Peyer's patch (tissue), 4 donors: ENCODE measurements at regions not wholly inside any gene's neighbourhood (a gene's known extent, or its start where the extent isn't known, plus 50 kb on each side); places are given as distances from the start of the nearest gene placed in this dataset.

Source experiments
- DNase-seq, 3 donors: peaks; one replicate each; pipeline ENCODE4 v3.0.0-alpha.2; 2017 to 2019
- H3K27ac ChIP-seq, 4 donors: fragments of 200-600 bp; sonication (generic); one replicate each; pipeline ENCODE4 v1.5.1; 2016 to 2019
- H3K27me3 ChIP-seq, 2 donors: fragments of 200-600 bp; sonication (generic); one replicate each; pipeline ENCODE4 v1.5.1; 2019
- H3K36me3 ChIP-seq, 3 donors: fragments of 200-600 bp; sonication (generic); one replicate each; pipeline ENCODE4 v1.5.1; 2016 to 2019
- H3K4me1 ChIP-seq, 4 donors: fragments of 200-600 bp; sonication (generic); one replicate each; pipeline ENCODE4 v1.5.1; 2016 to 2019
- H3K4me3 ChIP-seq, 4 donors: fragments of 200-600 bp; sonication (generic); 1 replicate in 3 of 4; 2 replicates in 1 of 4; pipeline ENCODE4 v1.5.1; 2016 to 2019; ENCODE audit warnings: mild to moderate bottlenecking in 1 of 4
- H3K9me3 ChIP-seq, 4 donors: fragments of 200-600 bp; sonication (generic); one replicate each; pipeline ENCODE4 v1.5.1; 2016 to 2019; ENCODE audit warnings: mild to moderate bottlenecking in 1 of 4
- CTCF ChIP-seq, 6 experiments: fragments of 450-650 bp in 4 of 6; fragments of 200-600 bp in 2 of 6; sonication (generic) in 1 of 6; IDR thresholded peaks; one replicate each; pipeline ENCODE4 v1.5.1; 2017 to 2019; ENCODE audit warnings: antibody characterized with exemption in 6 of 6, mild to moderate bottlenecking in 3 of 6, moderate library complexity in 1 of 6
- POLR2A ChIP-seq, 2 donors: fragments of 450-650 bp; IDR thresholded peaks; one replicate each; pipeline ENCODE4 v1.5.1; 2017; ENCODE audit warnings: antibody characterized with exemption in 2 of 2, mild to moderate bottlenecking in 2 of 2, moderate library complexity in 2 of 2

GRCh38 chr17:63277629-63278028, 168.5 kb downstream of the CYB561 start:
- Histone ChIP-seq H3K36me3 (no peaks in the 10 kb centered on the region), H3K27ac (no peak overlapping the region), H3K4me1 (no peaks in the 10 kb centered on the region), H3K4me3 (no peak overlapping the region), H3K9me3 (no peaks in the 10 kb centered on the region), H3K27me3 (no peaks in the 10 kb centered on the region)
- no peak for DNase-seq
- no peak for TF ChIP-seq CTCF (IDR thresholded peaks at IDR 0.05)
- TF ChIP-seq POLR2A (IDR thresholded peaks at IDR 0.05), result no peak

- TF ChIP-seq POLR2A (IDR thresholded peaks at IDR 0.05) (no peak), CTCF (IDR thresholded peaks at IDR 0.05) (no peak)
- no peak for DNase-seq
Observed at GRCh38 chr17:63278728-63279442, 167.2 kb downstream of the CYB561 start.

GRCh38 chr17:63279498-63280230, 166.4 kb downstream of the CYB561 start:
- Histone ChIP-seq H3K27ac (no peak overlapping the region), H3K27me3 (no peaks in the 10 kb centered on the region), H3K9me3 (no peaks in the 10 kb centered on the region), H3K4me1 (no peaks in the 10 kb centered on the region), H3K36me3 (no peaks in the 10 kb centered on the region), H3K4me3 (no peak overlapping the region)
- DNase-seq, result no peak
- TF ChIP-seq CTCF (IDR thresholded peaks at IDR 0.05), result no peak
- TF ChIP-seq POLR2A (IDR thresholded peaks at IDR 0.05), result no peak

More at GRCh38 chr17:63278728-63279442, 167.2 kb downstream of the CYB561 start:
- no peaks in the 10 kb centered on the region for H3K9me3 ChIP-seq
- H3K27me3 ChIP-seq, result no peaks in the 10 kb centered on the region
- no peaks in the 10 kb centered on the region for H3K4me1 ChIP-seq
- H3K36me3 ChIP-seq, result no peaks in the 10 kb centered on the region
- no peak overlapping the region for H3K27ac ChIP-seq
- no peak overlapping the region for H3K4me3 ChIP-seq

GRCh38 chr17:63282455-63282854, 163.7 kb downstream of the CYB561 start:
- H3K27me3 ChIP-seq, result no peaks in the 10 kb centered on the region
- no peak overlapping the region for H3K27ac ChIP-seq
- DNase-seq, result no peak
- H3K4me3 ChIP-seq, result no peak overlapping the region
- H3K4me1 ChIP-seq, result no peaks in the 10 kb centered on the region
- TF ChIP-seq CTCF (IDR thresholded peaks at IDR 0.05) (no peak), POLR2A (IDR thresholded peaks at IDR 0.05) (no peak)
- no peaks in the 10 kb centered on the region for H3K36me3 ChIP-seq
- peaks cover 0 to 12% (median 0%) of the 10 kb centered on the region in 4 donors for H3K9me3 ChIP-seq

- no peaks in the 10 kb centered on the region for H3K36me3 ChIP-seq
- no peak overlapping the region for H3K27ac ChIP-seq
- TF ChIP-seq POLR2A (IDR thresholded peaks at IDR 0.05), result no peak
- TF ChIP-seq CTCF (IDR thresholded peaks at IDR 0.05), result no peak
- peaks cover 0 to 12% (median 0%) of the 10 kb centered on the region in 4 donors for H3K9me3 ChIP-seq
- H3K27me3 ChIP-seq, result no peaks in the 10 kb centered on the region
- H3K4me3 ChIP-seq, result no peak overlapping the region
- no peak for DNase-seq
- H3K4me1 ChIP-seq, result no peaks in the 10 kb centered on the region
Observed at GRCh38 chr17:63285551-63285950, 160.6 kb downstream of the CYB561 start.
